ENCODE measurements at regions not wholly inside any gene's neighbourhood (a gene's known extent, or its start where the extent isn't known, plus 50 kb on each side); places are given as distances from the start of the nearest gene placed in this dataset.

DNA sequence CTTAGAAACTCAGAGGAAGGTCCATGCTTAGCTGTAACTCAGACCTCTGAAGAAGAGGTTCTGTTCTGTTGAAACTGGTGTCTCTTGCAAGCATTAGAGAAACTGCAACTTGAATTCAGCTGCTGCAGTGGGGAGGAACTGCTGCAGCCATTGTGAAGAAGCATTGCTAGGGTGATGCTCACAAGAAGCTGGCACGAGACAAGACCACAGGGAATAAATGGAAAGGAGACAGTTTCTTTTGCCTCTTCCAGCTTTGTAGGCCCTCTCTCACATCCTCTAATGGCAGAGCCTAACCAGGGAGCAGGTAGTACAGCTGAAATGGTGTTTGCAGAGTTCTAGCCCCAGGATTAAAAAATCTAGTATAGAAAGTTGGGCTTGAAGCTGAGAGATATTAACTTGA is 148.0 kb upstream of the DMAC1 start:
- TF ChIP-seq, protein P1, sequence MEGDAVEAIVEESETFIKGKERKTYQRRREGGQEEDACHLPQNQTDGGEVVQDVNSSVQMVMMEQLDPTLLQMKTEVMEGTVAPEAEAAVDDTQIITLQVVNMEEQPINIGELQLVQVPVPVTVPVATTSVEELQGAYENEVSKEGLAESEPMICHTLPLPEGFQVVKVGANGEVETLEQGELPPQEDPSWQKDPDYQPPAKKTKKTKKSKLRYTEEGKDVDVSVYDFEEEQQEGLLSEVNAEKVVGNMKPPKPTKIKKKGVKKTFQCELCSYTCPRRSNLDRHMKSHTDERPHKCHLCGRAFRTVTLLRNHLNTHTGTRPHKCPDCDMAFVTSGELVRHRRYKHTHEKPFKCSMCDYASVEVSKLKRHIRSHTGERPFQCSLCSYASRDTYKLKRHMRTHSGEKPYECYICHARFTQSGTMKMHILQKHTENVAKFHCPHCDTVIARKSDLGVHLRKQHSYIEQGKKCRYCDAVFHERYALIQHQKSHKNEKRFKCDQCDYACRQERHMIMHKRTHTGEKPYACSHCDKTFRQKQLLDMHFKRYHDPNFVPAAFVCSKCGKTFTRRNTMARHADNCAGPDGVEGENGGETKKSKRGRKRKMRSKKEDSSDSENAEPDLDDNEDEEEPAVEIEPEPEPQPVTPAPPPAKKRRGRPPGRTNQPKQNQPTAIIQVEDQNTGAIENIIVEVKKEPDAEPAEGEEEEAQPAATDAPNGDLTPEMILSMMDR (IDR thresholded peaks at IDR 0.05; ENCODE audit: extremely low read depth in 1 of 2, insufficient read depth in 1 of 2, low read depth in 1 of 2, low read length in 2 of 2), result no peak
- no peak for TF ChIP-seq POLR2AphosphoS5 (IDR thresholded peaks at IDR 0.05; ENCODE audit: insufficient read depth, low read depth, low read length)
- TF ChIP-seq EZH2 (IDR thresholded peaks at IDR 0.05; ENCODE audit: borderline replicate concordance, low read depth, low read length, severe bottlenecking), result no peak
- TF ChIP-seq, protein P2, sequence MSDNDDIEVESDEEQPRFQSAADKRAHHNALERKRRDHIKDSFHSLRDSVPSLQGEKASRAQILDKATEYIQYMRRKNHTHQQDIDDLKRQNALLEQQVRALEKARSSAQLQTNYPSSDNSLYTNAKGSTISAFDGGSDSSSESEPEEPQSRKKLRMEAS (IDR thresholded peaks at IDR 0.05; ENCODE audit: insufficient read depth, insufficient read length), result no peak
- TF ChIP-seq GATA2 (IDR thresholded peaks at IDR 0.05; ENCODE audit: insufficient read depth, insufficient read length, low read depth, low read length), result no peak

All from endothelial cell of umbilical vein (primary cell).